B cell (primary cell): ENCODE measurements at regions not wholly inside any gene's neighbourhood (a gene's known extent, or its start where the extent isn't known, plus 50 kb on each side); places are given as distances from the start of the nearest gene placed in this dataset.

ENCODE experiments used
- CTCF ChIP-seq: fragments of 200-600 bp; IDR thresholded peaks from one replicate; pipeline ENCODE4 v1.8.0; 2022; ENCODE audit warnings: antibody characterized with exemption, mild to moderate bottlenecking
- EZH2 ChIP-seq: IDR thresholded peaks from 2 replicates; pipeline ENCODE4 v1.6.1; 2012; ENCODE audit warnings: borderline replicate concordance, low read depth, mild to moderate bottlenecking, moderate library complexity, low read length; ENCODE audit not compliant: insufficient read depth, poor library complexity, severe bottlenecking

DNA sequence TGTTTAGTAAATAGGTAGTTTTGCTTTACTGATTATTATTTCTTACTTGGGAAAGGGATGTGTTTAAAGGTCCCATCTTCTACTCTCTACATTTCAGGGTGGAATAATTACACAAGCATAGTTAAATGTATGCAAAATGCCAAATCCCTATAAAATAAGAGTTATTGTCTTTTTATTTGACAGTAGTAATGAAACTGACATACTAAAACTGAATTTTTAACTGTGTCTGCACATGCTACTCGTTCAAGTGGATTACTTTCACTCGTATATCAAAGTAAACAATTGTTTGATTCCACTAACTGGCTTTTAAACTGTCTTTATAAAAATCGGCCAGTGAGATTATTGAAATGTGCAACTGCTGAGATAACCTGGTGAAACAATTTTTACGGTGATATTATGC, 602.9 kb upstream of the ADGRB3 start:
- TF ChIP-seq CTCF (no peak), EZH2 (no peak)
